GM12878 (cell line): ENCODE measurements at regions not wholly inside any gene's neighbourhood (a gene's known extent, or its start where the extent isn't known, plus 50 kb on each side); places are given as distances from the start of the nearest gene placed in this dataset.

ENCODE experiments used
- ATAC-seq: fragments of 200-7000 bp; cut with Tn5 transposase; 3 replicates; pipeline ENCODE4 v1.9.1; 2020; ENCODE audit warnings: mild to moderate bottlenecking, moderate library complexity
- BruUV-seq: library from RNA; stranded (reverse); fragments of 400-500 nt; replicated peaks from 2 replicates; lab custom pipeline; 2021; lab: Mats Ljungman, UMichigan
- CTCF ChIA-PET: fragments of 300-600 bp; sonication (Branson Sonifier 250); formaldehyde crosslinking; extraction: SDS; loops from one replicate; lab custom pipeline; 2021; ENCODE audit warnings: inconsistent platforms; lab: Yijun Ruan, JAX
- POLR2A ChIA-PET: fragments of 350-600 bp; formaldehyde crosslinking; extraction: SDS; loops from one replicate; lab custom pipeline; 2021; ENCODE audit warnings: inconsistent platforms; lab: Charles Lee
- RAD21 ChIA-PET: fragments of 300-600 bp; sonication (Branson Sonifier 250); formaldehyde crosslinking; loops from one replicate; lab custom pipeline; 2023; ENCODE audit warnings: antibody characterized with exemption; ENCODE audit not compliant: unreplicated experiment; lab: Charles Lee
- SMC1A ChIA-PET: fragments of 300-600 bp; sonication (Branson Sonifier 250); formaldehyde crosslinking; loops from one replicate; lab custom pipeline; 2023; ENCODE audit not compliant: unreplicated experiment, uncharacterized antibody; lab: Charles Lee
- DNase-seq: peaks from one replicate; pipeline ENCODE4 v3.0.0-alpha.2; 2011; ENCODE audit warnings: low read depth, low spot score
- FAIRE-seq: peaks from 3 replicates; lab custom pipeline; 2011; peaks lifted over from hg19 to GRCh38; lab: Jason Lieb, UNC
- H2AFZ ChIP-seq: 2 replicates; pipeline ENCODE4 v1.6.0; 2011; ENCODE audit warnings: low read depth, low read length, control low read depth; ENCODE audit not compliant: control insufficient read depth
- H3K27ac ChIP-seq: 2 replicates; pipeline ENCODE4 v1.5.1; 2011; ENCODE audit warnings: control low read depth; ENCODE audit not compliant: control insufficient read depth, insufficient read depth
- H3K27me3 ChIP-seq, 2 experiments: replicated peaks in 1 of 2; 2 replicates each; pipeline versions ENCODE4 v1.6.0 to v1.6.1; 2011; ENCODE audit warnings: low read length in 1 of 2; ENCODE audit not compliant: control insufficient read depth in 2 of 2, insufficient read depth in 2 of 2
- H3K36me3 ChIP-seq, 2 experiments: 2 replicates each; pipeline ENCODE4 v1.5.1; 2011; ENCODE audit warnings: low read length in 1 of 2; ENCODE audit not compliant: control insufficient read depth in 2 of 2, insufficient read depth in 2 of 2
- H3K4me1 ChIP-seq: 2 replicates; pipeline ENCODE4 v1.6.1; 2011; ENCODE audit warnings: mild to moderate bottlenecking, low read length, moderate library complexity, mixed read lengths; ENCODE audit not compliant: control insufficient read depth, insufficient read depth
- H3K4me2 ChIP-seq: 2 replicates; pipeline ENCODE4 v1.6.0; 2011; ENCODE audit warnings: control low read depth; ENCODE audit not compliant: control insufficient read depth, insufficient read depth
- H3K4me3 ChIP-seq: fragments of 200-600 bp; sonication (generic); 2 replicates; pipeline ENCODE4 v1.5.1; 2016
- H3K79me2 ChIP-seq: 2 replicates; pipeline ENCODE4 v1.6.0; 2011; ENCODE audit warnings: low read length; ENCODE audit not compliant: control insufficient read depth, insufficient read depth
- H3K9ac ChIP-seq: 2 replicates; pipeline ENCODE4 v1.8.0; 2011; ENCODE audit warnings: low read length, control low read depth, mixed read lengths; ENCODE audit not compliant: control insufficient read depth, insufficient read depth
- H3K9me3 ChIP-seq: replicated peaks from 3 replicates; pipeline ENCODE4 v1.5.1; 2011; ENCODE audit warnings: mild to moderate bottlenecking, low read length; ENCODE audit not compliant: control insufficient read depth, insufficient read depth
- H4K20me1 ChIP-seq: 2 replicates; pipeline ENCODE4 v1.6.0; 2011; ENCODE audit not compliant: control insufficient read depth, insufficient read depth
- ATF7 ChIP-seq: fragments of 450-650 bp; IDR thresholded peaks from 2 replicates; pipeline ENCODE4 v1.6.1; 2016; ENCODE audit warnings: low read depth, mild to moderate bottlenecking
- CEBPZ ChIP-seq: fragments of 150-350 bp; IDR thresholded peaks from 2 replicates; pipeline ENCODE4 v1.6.1; 2016; ENCODE audit warnings: low read depth, low read length
- GATAD2B ChIP-seq: fragments of 450-650 bp; conservative IDR thresholded peaks from 2 replicates; pipeline ENCODE4 v1.6.1; 2017; ENCODE audit warnings: low read depth, mild to moderate bottlenecking, moderate library complexity
- HDGF ChIP-seq: fragments of 450-650 bp; IDR thresholded peaks from 2 replicates; pipeline ENCODE4 v1.6.1; 2016; ENCODE audit warnings: antibody characterized with exemption
- MYB ChIP-seq: fragments of 150-350 bp; IDR thresholded peaks from 2 replicates; pipeline ENCODE4 v1.6.1; 2014; ENCODE audit warnings: mild to moderate bottlenecking, low read depth, low read length, borderline replicate concordance
- NBN ChIP-seq: fragments of 450-650 bp; IDR thresholded peaks from 2 replicates; pipeline ENCODE4 v1.6.1; 2016
- PAX8 ChIP-seq: fragments of 450-650 bp; IDR thresholded peaks from 2 replicates; pipeline ENCODE4 v1.6.1; 2017; ENCODE audit warnings: mild to moderate bottlenecking, moderate library complexity
- RAD21 ChIP-seq: IDR thresholded peaks from 2 replicates; pipeline ENCODE4 v1.6.1; 2011; ENCODE audit warnings: mild to moderate bottlenecking, low read depth, low read length, moderate library complexity; ENCODE audit not compliant: insufficient read depth
- RBBP5 ChIP-seq: fragments of 200-600 bp; sonication (generic); conservative IDR thresholded peaks from 2 replicates; pipeline ENCODE4 v1.6.1; 2016
- SP1 ChIP-seq: IDR thresholded peaks from one replicate; pipeline ENCODE4 v1.6.1; 2011; ENCODE audit warnings: low read depth, low read length
- STAT1 ChIP-seq: fragments of 450-650 bp; conservative IDR thresholded peaks from 2 replicates; pipeline ENCODE4 v1.6.1; 2014; ENCODE audit warnings: antibody characterized with exemption, mild to moderate bottlenecking
- TCF12 ChIP-seq: IDR thresholded peaks from 2 replicates; pipeline ENCODE4 v1.6.1; 2011; ENCODE audit warnings: low read depth, mild to moderate bottlenecking, low read length
- whole genome bisulfite sequencing: methylation state at CpG from one replicate; pipeline ENCODE4 v1.1.6; 2016; ENCODE audit warnings: low lambda C conversion rate; ENCODE audit not compliant: insufficient replicate concordance, insufficient coverage; ENCODE audit errors: missing lambda C conversion rate; 5-methylcytosine and 5-hydroxymethylcytosine counted together
- in situ Hi-C: fragments of 300-500 bp; cut with MboI; formaldehyde crosslinking; loops from 9 replicates; pipeline ENCODE4 v1.14.3; 2018; ENCODE audit warnings: mixed read lengths
- intact Hi-C: fragments of 100-400 bp; cut with micrococcal nuclease; formaldehyde crosslinking; loops from one replicate; pipeline ENCODE4 v1.14.2; 2022; ENCODE audit not compliant: unreplicated experiment
- TF ChIP-seq, protein P1 (sequence below): fragments of 450-650 bp; formaldehyde crosslinking; IDR thresholded peaks from 2 replicates; pipeline ENCODE4 v1.5.0; 2022; ENCODE audit warnings: mild to moderate bottlenecking, missing genetic modification characterization
- TF ChIP-seq, protein P2 (sequence below): IDR thresholded peaks from 2 replicates; pipeline ENCODE4 v1.6.1; 2012; ENCODE audit warnings: low read depth, low read length, improper control_type of control experiment
- TF ChIP-seq, protein P3 (sequence below): fragments of 450-650 bp; IDR thresholded peaks from 2 replicates; pipeline ENCODE4 v1.6.1; 2014; ENCODE audit warnings: mild to moderate bottlenecking

GRCh38 chr4:165635951-165636350, 237.1 kb upstream of the TLL1 start (continued):
- TF ChIP-seq, protein P1, sequence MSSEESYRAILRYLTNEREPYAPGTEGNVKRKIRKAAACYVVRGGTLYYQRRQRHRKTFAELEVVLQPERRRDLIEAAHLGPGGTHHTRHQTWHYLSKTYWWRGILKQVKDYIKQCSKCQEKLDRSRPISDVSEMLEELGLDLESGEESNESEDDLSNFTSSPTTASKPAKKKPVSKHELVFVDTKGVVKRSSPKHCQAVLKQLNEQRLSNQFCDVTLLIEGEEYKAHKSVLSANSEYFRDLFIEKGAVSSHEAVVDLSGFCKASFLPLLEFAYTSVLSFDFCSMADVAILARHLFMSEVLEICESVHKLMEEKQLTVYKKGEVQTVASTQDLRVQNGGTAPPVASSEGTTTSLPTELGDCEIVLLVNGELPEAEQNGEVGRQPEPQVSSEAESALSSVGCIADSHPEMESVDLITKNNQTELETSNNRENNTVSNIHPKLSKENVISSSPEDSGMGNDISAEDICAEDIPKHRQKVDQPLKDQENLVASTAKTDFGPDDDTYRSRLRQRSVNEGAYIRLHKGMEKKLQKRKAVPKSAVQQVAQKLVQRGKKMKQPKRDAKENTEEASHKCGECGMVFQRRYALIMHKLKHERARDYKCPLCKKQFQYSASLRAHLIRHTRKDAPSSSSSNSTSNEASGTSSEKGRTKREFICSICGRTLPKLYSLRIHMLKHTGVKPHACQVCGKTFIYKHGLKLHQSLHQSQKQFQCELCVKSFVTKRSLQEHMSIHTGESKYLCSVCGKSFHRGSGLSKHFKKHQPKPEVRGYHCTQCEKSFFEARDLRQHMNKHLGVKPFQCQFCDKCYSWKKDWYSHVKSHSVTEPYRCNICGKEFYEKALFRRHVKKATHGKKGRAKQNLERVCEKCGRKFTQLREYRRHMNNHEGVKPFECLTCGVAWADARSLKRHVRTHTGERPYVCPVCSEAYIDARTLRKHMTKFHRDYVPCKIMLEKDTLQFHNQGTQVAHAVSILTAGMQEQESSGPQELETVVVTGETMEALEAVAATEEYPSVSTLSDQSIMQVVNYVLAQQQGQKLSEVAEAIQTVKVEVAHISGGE (CRISPR knock-in tag): no peak
- TF ChIP-seq RAD21: no peak

- FAIRE-seq (no peak), DNase-seq (no peak), ATAC-seq (no peak)
- Histone ChIP-seq H3K36me3 (no peaks in the 10 kb centered on the region), H3K4me2 (no peak overlapping the region), H2AFZ (no peak overlapping the region), H3K4me1 (no peaks in the 10 kb centered on the region), H3K9me3 (no peaks in the 10 kb centered on the region), H3K27ac (no peak overlapping the region), H3K4me3 (no peak overlapping the region), H3K27me3 (no peaks in the 10 kb centered on the region), H3K9ac (no peak overlapping the region), H4K20me1 (no peaks in the 10 kb centered on the region), H3K79me2 (no peaks in the 10 kb centered on the region)
- intact Hi-C loops (no loop called here), in situ Hi-C loops (no loop called here)
- ChIA-PET SMC1A (no interaction called here), CTCF (no interaction called here), RAD21 (no interaction called here), POLR2A (no interaction called here)
- WGBS: 0% methylated on average over 1 of the region's 1 CpG
- no TSS peak for BruUV-seq
- TF ChIP-seq MYB: no peak
- no peak for TF ChIP-seq ATF7
- TF ChIP-seq NBN: no peak
- no peak for TF ChIP-seq PAX8
- TF ChIP-seq, protein P2, sequence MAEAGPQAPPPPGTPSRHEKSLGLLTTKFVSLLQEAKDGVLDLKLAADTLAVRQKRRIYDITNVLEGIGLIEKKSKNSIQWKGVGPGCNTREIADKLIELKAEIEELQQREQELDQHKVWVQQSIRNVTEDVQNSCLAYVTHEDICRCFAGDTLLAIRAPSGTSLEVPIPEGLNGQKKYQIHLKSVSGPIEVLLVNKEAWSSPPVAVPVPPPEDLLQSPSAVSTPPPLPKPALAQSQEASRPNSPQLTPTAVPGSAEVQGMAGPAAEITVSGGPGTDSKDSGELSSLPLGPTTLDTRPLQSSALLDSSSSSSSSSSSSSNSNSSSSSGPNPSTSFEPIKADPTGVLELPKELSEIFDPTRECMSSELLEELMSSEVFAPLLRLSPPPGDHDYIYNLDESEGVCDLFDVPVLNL: no peak
- no peak for TF ChIP-seq GATAD2B
- TF ChIP-seq SP1: no peak
- TF ChIP-seq, protein P3, sequence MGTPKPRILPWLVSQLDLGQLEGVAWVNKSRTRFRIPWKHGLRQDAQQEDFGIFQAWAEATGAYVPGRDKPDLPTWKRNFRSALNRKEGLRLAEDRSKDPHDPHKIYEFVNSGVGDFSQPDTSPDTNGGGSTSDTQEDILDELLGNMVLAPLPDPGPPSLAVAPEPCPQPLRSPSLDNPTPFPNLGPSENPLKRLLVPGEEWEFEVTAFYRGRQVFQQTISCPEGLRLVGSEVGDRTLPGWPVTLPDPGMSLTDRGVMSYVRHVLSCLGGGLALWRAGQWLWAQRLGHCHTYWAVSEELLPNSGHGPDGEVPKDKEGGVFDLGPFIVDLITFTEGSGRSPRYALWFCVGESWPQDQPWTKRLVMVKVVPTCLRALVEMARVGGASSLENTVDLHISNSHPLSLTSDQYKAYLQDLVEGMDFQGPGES: no peak
- no peak for TF ChIP-seq STAT1
- TF ChIP-seq RBBP5: no peak
- no peak for TF ChIP-seq HDGF
- TF ChIP-seq TCF12: no peak
- no peak for TF ChIP-seq CEBPZ
Measured at GRCh38 chr4:165651901-165652300, 221.1 kb upstream of the TLL1 start.
